NCI-H146 treated with DMSO at 0.1 percent for 48 hours (cell line): ENCODE measurements at regions not wholly inside any gene's neighbourhood (a gene's known extent, or its start where the extent isn't known, plus 50 kb on each side); places are given as distances from the start of the nearest gene placed in this dataset.

Experiments
- DNase-seq: peaks from one replicate; lab custom pipeline; 2025; ENCODE audit not compliant: unreplicated experiment; lab: John Stamatoyannopoulos, UW

DNA sequence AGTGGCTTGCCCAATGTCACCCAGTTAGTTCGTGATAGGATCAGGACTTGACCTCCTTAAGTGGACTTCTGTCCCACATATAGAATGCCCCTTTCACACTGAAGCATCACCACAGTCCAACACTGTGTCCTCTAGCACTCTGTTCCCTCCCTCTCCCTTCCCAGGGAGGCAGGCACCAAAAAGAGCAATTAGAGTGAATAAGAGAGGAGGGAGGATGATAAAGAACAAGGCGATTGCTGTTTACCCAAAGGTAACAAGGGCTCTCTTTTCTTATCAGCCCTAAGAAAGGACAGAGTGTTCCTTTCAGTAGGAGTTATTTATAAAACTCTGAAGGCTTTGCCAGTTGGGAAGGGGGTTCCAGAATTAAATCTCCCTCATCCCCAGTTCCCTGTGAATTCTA lies 192.7 kb upstream of the ATP2B1 start:
- no peak for DNase-seq

DNA sequence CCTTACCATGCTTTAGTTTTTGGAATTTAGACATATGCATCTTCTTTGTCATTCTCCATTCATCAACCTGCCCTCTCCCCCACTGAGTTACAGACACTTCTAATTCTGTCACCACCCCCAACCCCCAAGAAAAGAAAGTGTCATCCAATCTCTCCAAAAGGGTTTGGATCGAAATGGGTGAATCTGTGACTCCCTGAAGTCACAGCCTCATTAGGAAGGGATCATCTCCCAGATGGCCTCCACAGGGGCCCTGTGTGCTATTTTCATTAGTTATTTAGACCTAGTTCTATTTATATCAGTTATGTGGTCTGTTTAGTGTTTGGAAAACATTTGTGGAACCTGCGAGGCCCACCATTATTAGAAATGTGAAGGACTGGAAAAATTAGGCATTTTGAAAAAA lies 191.0 kb upstream of the ATP2B1 start:
- DNase-seq = no peak

DNA sequence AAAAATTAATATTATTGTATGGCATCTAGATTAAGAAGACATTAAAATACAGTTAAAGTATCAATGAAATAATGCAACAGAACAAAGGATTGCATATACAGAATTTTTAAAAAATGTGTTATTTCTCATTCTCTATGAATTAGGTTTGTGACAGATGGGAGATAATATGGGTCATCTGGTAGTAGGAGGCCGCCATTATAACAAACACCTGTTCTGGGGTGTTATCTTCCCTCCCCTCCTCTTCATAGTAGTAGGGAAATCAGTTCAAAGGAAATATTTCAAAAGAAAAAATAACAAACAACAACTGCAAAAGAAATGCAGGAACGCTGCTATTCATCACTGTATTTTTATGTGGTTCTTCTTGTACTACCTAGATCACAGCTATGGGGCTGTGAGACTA lies 187.0 kb upstream of the ATP2B1 start:
- no peak for DNase-seq

DNA sequence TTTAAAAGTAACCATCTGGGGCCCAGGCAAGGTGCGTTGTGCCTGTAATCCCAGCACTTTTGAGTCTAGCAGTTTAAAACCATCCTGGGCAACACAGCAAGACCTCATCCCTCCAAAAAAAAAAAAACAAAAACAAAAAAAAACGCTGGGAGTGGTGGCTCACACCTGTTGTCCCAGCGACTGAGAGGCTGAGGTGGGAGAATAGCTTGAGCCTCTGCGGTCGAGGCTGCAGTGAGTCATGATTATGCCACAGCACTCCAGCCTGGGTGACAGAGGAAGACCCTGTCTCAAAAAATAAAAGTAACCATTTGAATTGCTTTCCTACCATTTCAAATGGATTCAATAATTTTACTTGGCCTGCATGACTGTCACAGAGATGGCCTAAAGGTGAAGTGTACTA lies 186.5 kb upstream of the ATP2B1 start:
- no peak for DNase-seq

DNA sequence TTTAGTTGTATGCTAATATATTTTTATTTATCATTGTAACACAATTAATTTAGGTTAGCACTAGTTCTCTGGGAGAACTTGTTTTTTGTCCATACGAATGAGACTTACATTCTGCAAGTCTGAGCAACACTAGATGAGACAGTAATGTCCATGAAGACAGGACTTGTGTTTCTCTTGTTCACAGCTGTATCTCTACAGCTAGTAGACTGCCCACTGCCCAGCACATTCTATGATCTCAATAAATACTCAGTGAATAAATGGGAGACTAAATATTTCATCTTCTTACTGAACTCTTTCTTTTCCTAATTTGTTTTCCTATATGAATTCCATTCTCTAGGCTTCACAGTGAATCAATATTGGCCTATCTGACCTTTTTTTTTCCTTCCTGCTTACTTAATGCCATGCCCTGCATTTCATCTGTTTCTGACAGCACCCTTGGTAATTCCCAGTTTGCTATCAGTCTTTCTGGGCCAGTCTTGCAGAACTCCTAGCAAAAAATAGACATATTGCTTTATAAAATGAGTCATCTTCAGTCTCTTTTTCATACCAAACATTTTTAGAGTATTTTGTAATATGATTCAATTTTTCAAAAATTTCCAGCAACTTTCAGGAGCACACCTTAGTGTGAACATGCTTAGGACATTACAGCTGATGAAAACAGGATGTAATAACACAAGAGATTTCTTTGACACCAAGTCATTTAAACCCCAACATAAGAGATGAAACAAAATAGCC lies 185.5 kb upstream of the ATP2B1 start:
- DNase-seq = no peak

DNA sequence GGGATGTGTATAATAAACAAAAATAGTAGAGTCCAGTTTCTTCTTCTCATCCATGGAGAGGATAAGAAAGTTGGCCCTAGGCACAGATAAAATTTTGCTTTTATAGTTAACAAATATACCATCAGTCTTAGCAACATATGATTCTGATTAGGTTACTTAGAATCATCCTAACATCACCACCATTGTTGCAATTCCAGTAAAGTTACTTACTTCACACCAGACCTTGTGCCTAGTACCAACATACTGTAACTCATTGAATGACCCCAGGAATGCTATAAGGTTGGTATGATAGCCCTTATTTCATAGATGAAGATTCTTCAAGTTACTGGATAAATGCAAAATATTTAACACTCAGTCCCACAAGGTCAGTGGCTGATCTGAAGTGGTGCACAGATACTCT lies 183.8 kb upstream of the ATP2B1 start:
- no peak for DNase-seq

DNA sequence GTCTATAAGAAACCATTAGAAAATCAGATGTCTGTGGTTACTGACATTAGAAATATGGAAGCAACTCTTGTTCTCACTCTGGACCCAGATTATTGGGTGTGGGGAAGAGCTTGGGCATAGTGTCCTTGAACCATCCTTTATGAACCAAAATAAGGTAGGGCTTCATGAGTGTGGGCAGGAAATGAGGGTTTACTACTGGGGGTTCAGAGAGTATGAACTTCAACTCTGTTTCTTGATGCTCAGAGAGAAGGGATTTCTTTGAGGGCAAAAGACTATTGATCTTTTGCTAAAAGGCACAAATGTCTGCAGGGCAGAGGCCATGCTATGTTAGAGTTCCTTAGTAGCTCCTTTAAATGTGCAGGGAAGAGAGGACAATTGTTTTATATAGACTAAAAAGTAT lies 183.3 kb upstream of the ATP2B1 start:
- no peak for DNase-seq

DNA sequence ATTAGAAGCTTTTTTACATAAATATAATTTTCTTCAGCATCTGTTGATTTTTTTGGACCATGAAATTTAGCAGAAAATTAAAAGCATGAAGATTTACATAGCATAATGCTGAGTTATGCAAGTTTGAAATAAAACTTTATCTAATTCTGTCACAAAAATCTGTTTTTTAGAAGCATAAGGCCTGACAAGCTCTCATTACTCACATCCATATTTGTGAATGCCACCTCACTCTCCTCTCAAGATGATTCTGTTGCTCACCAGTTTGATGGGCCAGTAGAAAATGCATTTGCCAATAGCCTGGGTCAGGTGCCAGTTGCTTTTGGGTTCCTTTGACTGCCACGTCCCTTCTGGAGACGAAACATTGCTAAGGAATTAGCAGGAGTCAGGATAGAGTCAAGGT lies 181.5 kb upstream of the ATP2B1 start:
- DNase-seq = no peak

DNA sequence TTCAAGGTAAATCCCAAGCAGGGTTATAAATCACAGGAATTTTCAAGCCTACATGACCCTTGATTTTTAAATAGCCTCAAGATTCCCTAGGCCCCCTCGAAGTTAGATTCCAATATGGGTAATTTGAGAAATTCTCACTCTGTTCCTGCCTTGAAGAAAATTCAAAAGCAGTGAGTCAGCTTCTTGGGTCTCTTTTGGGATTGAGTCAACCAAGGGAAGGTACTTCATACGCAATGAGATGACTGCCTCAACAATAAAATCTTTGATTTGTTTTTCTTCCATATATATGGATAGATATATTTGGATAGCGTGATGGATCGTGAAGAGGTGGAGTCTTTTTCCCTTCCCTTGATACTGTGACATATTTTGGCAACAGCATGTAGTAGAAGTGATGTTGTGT lies 180.4 kb upstream of the ATP2B1 start:
- no peak for DNase-seq

DNA sequence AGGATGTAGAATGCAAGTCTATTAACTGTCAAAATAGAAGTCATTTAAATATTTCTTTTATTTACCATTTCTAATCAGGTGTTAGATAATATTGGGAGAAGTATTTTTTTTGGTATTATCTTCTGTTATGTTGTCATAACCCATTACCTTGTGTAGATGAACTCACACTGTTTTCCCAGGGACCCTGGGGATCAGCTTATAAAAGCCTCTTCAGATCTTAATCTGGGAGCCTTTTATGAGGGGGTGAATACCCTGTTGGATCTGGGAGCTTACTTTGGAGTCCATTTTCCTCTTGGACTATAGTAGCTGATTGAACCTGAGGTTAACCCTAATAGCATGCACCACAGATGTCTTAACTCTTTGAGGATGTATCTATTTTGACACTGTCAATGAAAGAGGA lies 176.3 kb upstream of the ATP2B1 start:
- DNase-seq = no peak

DNA sequence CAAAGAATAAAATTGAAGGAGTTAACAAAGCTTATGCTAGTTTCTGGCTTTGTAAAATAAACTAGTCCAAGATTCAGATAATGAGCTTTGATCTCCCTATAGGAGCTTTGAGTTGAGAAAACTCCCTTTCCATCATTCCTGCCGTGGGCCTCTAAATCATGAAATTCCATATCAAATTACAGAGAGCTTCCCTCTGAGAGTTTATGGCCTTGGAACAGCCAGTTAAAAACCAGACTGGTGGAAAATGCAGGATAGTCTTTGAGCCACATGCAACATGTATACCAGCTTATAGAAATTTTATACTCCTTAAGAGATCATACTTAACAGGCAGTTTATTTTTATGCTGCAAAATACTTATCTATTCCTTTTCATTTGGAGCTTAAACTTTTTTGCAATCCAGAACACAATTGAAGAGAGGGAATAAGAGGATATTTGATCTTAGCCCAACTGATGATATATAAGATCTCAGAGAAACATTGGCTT lies 175.8 kb upstream of the ATP2B1 start:
- no peak for DNase-seq

DNA sequence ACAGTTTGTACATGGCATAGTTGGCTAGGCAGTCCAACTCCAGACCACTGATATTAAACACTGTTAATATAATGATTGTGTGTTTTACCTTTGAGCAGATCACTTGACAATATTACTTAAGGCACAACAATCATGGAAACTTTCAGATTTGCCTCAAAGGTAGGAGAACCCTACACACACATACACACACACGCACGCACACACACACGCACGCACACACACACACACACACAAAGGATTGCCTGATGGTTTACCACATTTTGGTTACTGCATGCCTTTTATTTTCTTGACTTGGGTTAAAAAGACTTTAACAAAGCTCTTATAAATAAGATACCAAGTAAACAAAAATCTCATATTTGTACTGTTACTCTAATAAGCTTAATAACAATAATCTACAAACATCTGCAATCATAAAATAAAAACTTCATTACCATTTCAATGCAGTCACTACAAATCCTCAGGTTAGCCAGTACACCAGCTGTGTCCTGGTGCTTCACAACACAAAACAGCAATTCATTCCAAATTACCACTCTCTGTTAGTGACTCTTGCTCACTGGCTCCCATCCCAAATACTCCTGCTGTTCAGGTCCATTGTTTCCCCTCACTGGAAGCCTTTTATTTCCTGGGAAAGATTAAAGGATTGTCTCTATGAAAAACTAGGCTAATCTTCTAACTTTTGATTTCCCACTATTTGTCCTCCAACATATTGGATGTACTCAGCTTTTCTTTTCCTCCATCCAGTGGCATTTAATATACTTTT lies 175.2 kb upstream of the ATP2B1 start:
- DNase-seq = peak; percentile 38

DNA sequence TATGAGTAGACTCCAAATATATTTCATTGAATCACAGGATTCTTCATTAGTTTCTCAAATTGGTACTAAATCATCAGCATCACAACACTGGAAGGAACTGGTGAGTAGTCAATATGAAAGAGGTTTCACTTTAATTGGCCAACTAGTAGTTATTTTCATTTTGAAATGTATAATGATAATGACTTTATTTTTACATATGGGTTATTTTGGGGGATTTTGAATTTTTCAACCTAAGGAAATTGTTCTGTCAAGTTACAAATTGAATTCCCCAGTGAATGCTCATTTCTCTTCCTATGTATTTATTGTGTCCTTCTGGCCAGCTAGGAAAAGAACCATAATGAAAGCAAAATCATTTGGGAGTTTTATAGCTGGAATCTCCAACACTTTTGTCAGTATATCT lies 174.2 kb upstream of the ATP2B1 start:
- no peak for DNase-seq

DNA sequence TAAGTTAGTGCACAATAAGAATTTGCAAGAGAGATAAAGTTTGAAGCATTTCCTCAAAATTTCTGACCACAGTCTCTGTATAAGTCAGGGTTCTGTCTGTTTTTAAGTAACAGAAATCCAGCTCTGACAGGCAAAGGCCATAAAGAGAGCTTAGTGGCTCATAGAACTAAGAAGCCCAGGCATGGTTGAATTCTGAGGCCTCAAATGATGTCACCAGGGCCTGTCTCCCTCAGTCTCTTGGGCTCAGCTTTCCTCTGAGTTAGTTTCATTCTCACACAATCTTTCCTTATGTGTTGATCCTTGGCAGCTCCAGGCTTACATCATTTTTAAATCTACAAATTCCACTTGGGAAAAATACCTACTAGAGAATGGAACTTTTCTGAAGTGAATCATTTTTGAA lies 173.4 kb upstream of the ATP2B1 start:
- no peak for DNase-seq

DNA sequence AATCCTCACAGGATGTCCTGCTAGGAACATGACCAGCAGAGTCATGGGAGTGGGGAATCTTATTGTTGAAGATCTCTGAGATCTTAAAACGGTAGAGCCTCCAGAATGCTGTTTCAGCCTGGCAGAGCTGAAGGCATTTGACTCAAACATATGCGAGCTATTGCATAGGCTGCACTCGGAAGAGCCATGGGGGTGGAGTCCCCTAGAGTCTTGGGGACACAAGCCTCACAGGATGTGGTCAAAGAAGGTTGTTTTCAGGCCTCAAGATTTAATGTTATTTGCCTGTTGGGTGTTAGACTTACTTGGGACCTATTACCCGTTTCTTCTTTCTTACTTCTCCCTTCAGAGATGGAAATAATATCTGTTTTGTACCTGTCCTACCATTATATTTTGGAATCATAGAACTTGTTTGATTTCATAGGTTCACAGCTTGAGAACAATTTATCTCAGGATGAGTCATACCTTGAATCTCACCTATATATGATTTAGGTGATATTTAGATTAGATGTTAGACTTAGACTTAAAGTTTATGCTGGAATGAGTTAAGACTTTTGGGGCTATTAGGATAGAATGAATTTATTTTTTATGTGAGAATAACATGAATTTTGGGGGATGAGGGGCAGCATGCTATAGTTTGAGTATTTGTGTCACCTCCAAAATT lies 172.2 kb upstream of the ATP2B1 start:
- no peak for DNase-seq

DNA sequence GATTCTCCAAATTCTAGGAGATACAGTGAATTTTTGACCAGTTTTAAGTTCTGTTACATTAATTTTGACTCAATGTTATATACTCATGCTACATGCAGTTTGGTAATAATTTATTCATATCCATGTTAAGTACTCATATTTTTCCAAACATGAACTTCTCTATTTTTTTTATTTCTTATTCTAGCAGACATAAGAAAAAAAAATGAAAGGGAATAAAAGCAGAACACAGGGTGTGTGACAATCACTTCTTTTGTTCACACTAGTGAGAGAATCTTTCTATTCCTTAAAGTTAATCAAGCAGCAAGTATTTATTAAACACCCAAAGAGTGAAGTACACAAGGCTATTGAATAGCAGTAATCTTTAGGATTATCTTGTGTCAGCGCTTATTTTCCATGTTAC lies 171.1 kb upstream of the ATP2B1 start:
- DNase-seq = no peak

DNA sequence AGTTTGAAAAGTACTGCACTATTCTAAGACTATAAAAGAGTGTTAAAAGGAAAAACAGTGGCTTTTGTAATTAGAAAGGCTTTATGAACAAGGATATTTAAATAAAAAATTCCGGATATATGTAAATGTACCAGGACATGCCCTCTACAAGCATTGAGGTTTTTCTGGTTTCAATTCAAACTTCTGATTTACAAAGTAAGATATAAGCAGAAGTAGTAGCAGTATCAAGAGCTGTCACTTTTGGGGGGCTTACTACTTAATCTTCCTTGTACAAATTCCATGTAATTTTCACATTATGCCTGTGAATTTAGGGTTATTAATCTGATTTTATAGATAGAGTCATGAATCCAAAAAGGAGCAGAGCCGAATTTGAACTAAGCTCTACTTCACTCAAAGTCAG lies 170.3 kb upstream of the ATP2B1 start:
- no peak for DNase-seq

DNA sequence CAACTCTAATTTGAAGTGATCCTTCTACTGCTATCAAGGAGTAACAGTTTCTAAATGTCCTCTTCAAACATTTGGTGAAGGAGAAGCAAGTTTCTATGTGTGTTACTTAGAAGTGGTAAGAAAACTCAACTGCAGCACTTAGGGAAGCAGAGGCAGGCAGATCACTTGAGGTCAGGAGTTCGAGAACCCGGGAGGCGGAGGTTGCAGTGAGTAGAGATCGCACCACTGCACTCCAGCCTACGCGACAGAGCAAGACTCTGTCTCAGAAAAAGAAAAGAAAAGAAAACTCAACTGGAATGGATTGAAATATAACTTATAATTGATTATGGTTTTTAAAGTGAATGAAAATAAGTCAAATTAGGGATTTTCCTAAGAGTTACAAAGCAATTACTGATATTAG lies 169.7 kb upstream of the ATP2B1 start:
- DNase-seq = no peak

DNA sequence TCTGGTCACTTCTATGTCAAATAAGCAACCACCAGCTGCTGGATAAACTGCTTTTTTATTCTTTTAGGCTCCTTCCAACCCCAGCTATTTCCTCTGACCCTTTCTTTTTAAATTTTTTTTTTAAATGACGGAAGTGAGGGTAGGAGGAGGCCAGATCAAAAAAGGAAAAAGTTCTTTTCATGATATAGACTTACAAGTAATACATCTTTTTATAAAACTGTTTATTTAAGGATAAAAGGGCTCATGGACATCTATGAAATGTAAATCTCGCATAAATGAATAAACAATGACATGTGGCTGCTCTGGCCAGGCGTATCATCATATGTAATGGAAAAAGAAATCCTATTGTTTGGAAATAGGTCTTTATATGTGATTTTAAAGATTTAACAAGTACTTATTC lies 169.0 kb upstream of the ATP2B1 start:
- no peak for DNase-seq

DNA sequence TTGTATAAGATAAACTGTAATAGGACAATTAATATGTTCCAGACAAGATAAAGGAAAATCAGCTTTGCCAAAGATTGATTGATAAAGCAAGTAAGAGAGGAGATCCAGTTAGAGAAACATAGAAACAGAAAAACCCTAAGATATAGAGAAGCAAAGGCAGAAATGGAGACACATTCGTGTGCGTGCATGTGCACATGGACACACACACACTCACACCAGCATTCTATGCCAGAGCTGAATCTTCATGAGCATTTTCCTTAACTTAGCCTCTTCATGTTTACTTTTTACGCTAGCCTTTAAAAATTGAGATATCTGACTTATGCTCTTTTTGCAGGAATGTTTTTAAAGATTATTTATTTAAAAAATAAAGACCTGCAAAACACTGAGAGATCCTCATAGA lies 168.5 kb upstream of the ATP2B1 start:
- DNase-seq = no peak

DNA sequence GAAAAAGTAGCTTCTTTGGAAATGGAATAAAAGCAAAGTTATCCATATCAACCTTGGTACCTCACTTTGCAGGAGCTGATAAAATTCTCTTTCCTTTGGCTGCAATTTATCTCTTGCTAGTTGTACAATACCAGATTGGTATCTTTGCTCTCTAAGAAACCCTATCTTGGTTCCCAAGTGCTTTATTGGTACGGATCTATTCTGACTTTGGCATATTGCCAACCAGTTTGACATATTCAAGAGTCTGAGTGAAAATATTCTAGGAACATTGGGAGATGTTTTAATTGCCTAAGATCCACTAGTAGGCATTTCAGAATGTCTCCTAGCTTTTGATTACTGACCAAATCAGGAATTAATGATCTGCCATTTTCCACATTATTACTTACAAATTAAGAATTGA lies 167.2 kb upstream of the ATP2B1 start:
- DNase-seq = no peak

DNA sequence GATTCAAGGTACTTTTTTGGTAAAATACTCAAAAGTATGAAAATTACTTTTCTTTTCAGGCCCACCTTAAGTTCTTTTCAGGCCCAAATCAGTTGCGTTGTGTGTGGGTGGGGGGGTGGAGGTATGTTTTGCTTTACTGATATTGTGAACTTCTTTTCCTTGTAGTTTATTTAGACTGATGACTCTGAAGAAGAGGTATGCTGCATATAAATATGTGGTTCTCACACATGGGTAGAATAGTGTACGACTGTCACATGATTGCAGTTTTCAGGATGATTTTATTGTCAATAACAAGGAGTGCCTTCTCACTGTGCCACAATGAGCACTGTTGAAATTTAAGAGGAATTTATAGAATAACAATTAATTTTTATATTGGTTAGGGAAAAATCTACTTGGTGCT lies 166.6 kb upstream of the ATP2B1 start:
- DNase-seq = no peak
